ENCODE measurements at regions not wholly inside any gene's neighbourhood (a gene's known extent, or its start where the extent isn't known, plus 50 kb on each side); places are given as distances from the start of the nearest gene placed in this dataset.

GRCh38 chr16:19945934-19946333 lies 61.3 kb upstream of the GPRC5B start:
- ChIA-PET CTCF (interaction anchor here (0.7 kb wide), 1 partner anchor 12 kb away, joined by 3 read pairs; no protein-coding TSS in a partner anchor), POLR2A (no interaction called here)
- Mint-ChIP-seq H3K36me3 (ENCODE audit: insufficient read depth, unreplicated experiment) (no peaks in the 10 kb centered on the region), H3K4me3 (ENCODE audit: unreplicated experiment) (no peak overlapping the region), H3K4me1 (ENCODE audit: insufficient read depth, unreplicated experiment) (no peaks in the 10 kb centered on the region), H3K27ac (ENCODE audit: low read depth, unreplicated experiment) (no peak overlapping the region), H3K27me3 (ENCODE audit: insufficient read depth, unreplicated experiment) (peaks cover 38% of the 10 kb centered on the region), H3K9me3 (ENCODE audit: unreplicated experiment) (no peaks in the 10 kb centered on the region)
- TF ChIP-seq, protein P1, sequence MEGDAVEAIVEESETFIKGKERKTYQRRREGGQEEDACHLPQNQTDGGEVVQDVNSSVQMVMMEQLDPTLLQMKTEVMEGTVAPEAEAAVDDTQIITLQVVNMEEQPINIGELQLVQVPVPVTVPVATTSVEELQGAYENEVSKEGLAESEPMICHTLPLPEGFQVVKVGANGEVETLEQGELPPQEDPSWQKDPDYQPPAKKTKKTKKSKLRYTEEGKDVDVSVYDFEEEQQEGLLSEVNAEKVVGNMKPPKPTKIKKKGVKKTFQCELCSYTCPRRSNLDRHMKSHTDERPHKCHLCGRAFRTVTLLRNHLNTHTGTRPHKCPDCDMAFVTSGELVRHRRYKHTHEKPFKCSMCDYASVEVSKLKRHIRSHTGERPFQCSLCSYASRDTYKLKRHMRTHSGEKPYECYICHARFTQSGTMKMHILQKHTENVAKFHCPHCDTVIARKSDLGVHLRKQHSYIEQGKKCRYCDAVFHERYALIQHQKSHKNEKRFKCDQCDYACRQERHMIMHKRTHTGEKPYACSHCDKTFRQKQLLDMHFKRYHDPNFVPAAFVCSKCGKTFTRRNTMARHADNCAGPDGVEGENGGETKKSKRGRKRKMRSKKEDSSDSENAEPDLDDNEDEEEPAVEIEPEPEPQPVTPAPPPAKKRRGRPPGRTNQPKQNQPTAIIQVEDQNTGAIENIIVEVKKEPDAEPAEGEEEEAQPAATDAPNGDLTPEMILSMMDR (IDR thresholded peaks at IDR 0.05; ENCODE audit: unreplicated experiment) = no peak
- intact Hi-C loops (cut with micrococcal nuclease) = no loop called here
- no TSS peak for BruUV-seq (replicated peaks)
- DNase-seq (ENCODE audit: unreplicated experiment) = no peak

GRCh38 chr16:19940195-19940594 lies 55.5 kb upstream of the GPRC5B start:
- no peak overlapping the region for H3K27ac Mint-ChIP-seq (ENCODE audit: low read depth, unreplicated experiment)
- no peaks in the 10 kb centered on the region for H3K36me3 Mint-ChIP-seq (ENCODE audit: insufficient read depth, unreplicated experiment)
- TF ChIP-seq, protein P1 (IDR thresholded peaks at IDR 0.05; ENCODE audit: unreplicated experiment) = no peak
- no TSS peak for BruUV-seq (replicated peaks)
- ChIA-PET POLR2A (no interaction called here), CTCF (interaction anchor here (1.0 kb wide), 1 partner anchor 444 kb away, joined by 3 read pairs; no protein-coding TSS in a partner anchor)
- DNase-seq (ENCODE audit: unreplicated experiment) = no peak
- intact Hi-C loops (cut with micrococcal nuclease) = no loop called here
- H3K4me1 Mint-ChIP-seq (ENCODE audit: insufficient read depth, unreplicated experiment) = no peaks in the 10 kb centered on the region
- peaks cover 9% of the 10 kb centered on the region for H3K27me3 Mint-ChIP-seq (ENCODE audit: insufficient read depth, unreplicated experiment)
- H3K9me3 Mint-ChIP-seq (ENCODE audit: unreplicated experiment) = no peaks in the 10 kb centered on the region
- no peak overlapping the region for H3K4me3 Mint-ChIP-seq (ENCODE audit: unreplicated experiment)

DNA sequence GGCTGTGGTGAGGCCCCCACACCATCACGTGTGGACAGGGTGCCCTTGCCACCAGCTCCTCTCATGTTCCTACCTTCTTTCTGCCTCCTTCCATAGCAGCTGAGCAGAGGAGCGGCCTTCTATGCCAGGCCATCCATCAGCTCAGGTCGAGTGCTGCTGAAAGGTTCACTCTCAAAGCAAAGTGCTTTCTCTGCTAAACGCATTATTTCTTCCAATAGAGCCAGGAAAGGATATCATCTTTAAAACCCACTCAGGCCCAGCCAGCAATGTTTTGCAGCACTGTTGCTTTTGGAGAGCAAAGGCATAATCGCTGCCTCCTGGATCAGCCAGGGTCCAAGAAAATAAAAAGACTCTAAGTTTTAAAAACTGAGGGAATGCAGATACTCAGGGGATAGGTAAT lies 54.9 kb upstream of the GPRC5B start:
- no peak for DNase-seq (ENCODE audit: unreplicated experiment)
- Mint-ChIP-seq H3K9me3 (ENCODE audit: unreplicated experiment) (peaks cover under 1% of the 10 kb centered on the region), H3K27ac (ENCODE audit: low read depth, unreplicated experiment) (no peak overlapping the region), H3K27me3 (ENCODE audit: insufficient read depth, unreplicated experiment) (peaks cover 12% of the 10 kb centered on the region), H3K4me1 (ENCODE audit: insufficient read depth, unreplicated experiment) (no peaks in the 10 kb centered on the region), H3K36me3 (ENCODE audit: insufficient read depth, unreplicated experiment) (no peaks in the 10 kb centered on the region), H3K4me3 (ENCODE audit: unreplicated experiment) (no peak overlapping the region)
- no TSS peak for BruUV-seq (replicated peaks)
- intact Hi-C loops (cut with micrococcal nuclease) = no loop called here
- CTCF ChIA-PET = interaction anchor here (1.0 kb wide), 1 partner anchor 445 kb away, joined by 3 read pairs; no protein-coding TSS in a partner anchor
- POLR2A ChIA-PET = no interaction called here
- TF ChIP-seq, protein P1 (IDR thresholded peaks at IDR 0.05; ENCODE audit: unreplicated experiment) = no peak

DNA sequence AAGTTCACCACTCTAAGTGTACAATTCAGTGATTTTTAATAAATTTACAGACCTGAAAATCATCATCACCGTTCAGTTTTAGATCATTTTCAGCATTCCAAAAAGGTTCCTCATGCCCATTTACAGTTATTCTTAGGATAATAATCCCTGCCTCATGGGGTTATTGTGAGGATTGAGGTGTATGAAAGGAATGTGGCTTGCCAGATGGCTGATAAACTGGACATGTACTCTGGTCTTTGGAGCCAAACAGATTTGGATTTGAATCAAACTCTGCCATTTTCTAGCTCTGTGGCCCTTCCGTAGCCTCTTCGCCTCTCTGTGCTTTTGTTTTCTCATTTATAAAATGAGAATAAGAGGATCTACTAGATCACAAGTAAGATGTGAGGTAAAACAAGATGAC lies 53.9 kb upstream of the GPRC5B start:
- no peaks in the 10 kb centered on the region for H3K4me1 Mint-ChIP-seq (ENCODE audit: insufficient read depth, unreplicated experiment)
- ChIA-PET POLR2A (no interaction called here), CTCF (no interaction called here)
- no TSS peak for BruUV-seq (replicated peaks)
- intact Hi-C loops (cut with micrococcal nuclease) = no loop called here
- H3K9me3 Mint-ChIP-seq (ENCODE audit: unreplicated experiment) = peaks cover 8% of the 10 kb centered on the region
- peaks cover 12% of the 10 kb centered on the region for H3K27me3 Mint-ChIP-seq (ENCODE audit: insufficient read depth, unreplicated experiment)
- TF ChIP-seq, protein P1 (IDR thresholded peaks at IDR 0.05; ENCODE audit: unreplicated experiment) = no peak
- H3K4me3 Mint-ChIP-seq (ENCODE audit: unreplicated experiment) = no peak overlapping the region
- DNase-seq (ENCODE audit: unreplicated experiment) = no peak
- H3K27ac Mint-ChIP-seq (ENCODE audit: low read depth, unreplicated experiment) = no peak overlapping the region
- no peaks in the 10 kb centered on the region for H3K36me3 Mint-ChIP-seq (ENCODE audit: insufficient read depth, unreplicated experiment)

Measured in MCF 10A (cell line).